Uterus (tissue), 2 donors: ENCODE measurements at regions not wholly inside any gene's neighbourhood (a gene's known extent, or its start where the extent isn't known, plus 50 kb on each side); places are given as distances from the start of the nearest gene placed in this dataset.
"Not testable (repeated sequence)": the region's sequence is repeated elsewhere in the genome, so short reads cannot be mapped to it uniquely, and the experiment has no call there.

Experiments used
- CTCF ChIP-seq, 4 experiments: fragments of 200-600 bp in 2 of 4; fragments of 450-650 bp in 2 of 4; sonication (generic) in 2 of 4; IDR thresholded peaks; one replicate each; pipeline ENCODE4 v1.5.1; 2016 to 2019; ENCODE audit warnings: antibody characterized with exemption in 4 of 4, mild to moderate bottlenecking in 2 of 4, moderate library complexity in 1 of 4
- POLR2A ChIP-seq, 2 donors: fragments of 450-650 bp; IDR thresholded peaks; one replicate each; pipeline ENCODE4 v1.6.1; 2016; ENCODE audit warnings: antibody characterized with exemption in 2 of 2, mild to moderate bottlenecking in 1 of 2, moderate library complexity in 1 of 2

- not testable (repeated sequence) for TF ChIP-seq POLR2A, CTCF (IDR thresholded peaks at IDR 0.05)
Observed at GRCh38 chr5:84435861-84436346, 51.2 kb upstream of the EDIL3 start.
